G401.6 (cell line): ENCODE measurements at regions not wholly inside any gene's neighbourhood (a gene's known extent, or its start where the extent isn't known, plus 50 kb on each side); places are given as distances from the start of the nearest gene placed in this dataset.
"Not testable (repeated sequence)": the region's sequence is repeated elsewhere in the genome, so short reads cannot be mapped to it uniquely, and the experiment has no call there.

Source experiments
- FAIRE-seq: peaks from 2 replicates; lab custom pipeline; 2012; peaks lifted over from hg19 to GRCh38; lab: Jason Lieb, UNC

GRCh38 chr18:60202708-60203107 is 169.9 kb downstream of the MC4R start:
- FAIRE-seq, result no peak

- no peak for FAIRE-seq
Observed at GRCh38 chr18:60200558-60200957, 172.0 kb downstream of the MC4R start.

- FAIRE-seq, result no peak
Observed at GRCh38 chr18:60199505-60199904, 173.1 kb downstream of the MC4R start.

- no peak for FAIRE-seq
Observed at GRCh38 chr18:60197671-60198462, 174.7 kb downstream of the MC4R start.

GRCh38 chr18:60196836-60197606 is 175.6 kb downstream of the MC4R start:
- no peak for FAIRE-seq

GRCh38 chr18:60193780-60194179 is 178.8 kb downstream of the MC4R start:
- no peak for FAIRE-seq

GRCh38 chr18:60191926-60192325 is 180.6 kb downstream of the MC4R start:
- no peak for FAIRE-seq

GRCh38 chr18:60189856-60190255 is 182.7 kb downstream of the MC4R start:
- no peak for FAIRE-seq

GRCh38 chr18:60188958-60189357 is 183.6 kb downstream of the MC4R start:
- FAIRE-seq, result no peak

- no peak for FAIRE-seq
Observed at GRCh38 chr18:60182223-60182622, 190.4 kb downstream of the MC4R start.

- FAIRE-seq, result no peak
Observed at GRCh38 chr18:60180671-60181070, 191.9 kb downstream of the MC4R start.

GRCh38 chr18:60178224-60178623 is 194.4 kb downstream of the MC4R start:
- FAIRE-seq, result not testable (repeated sequence)

GRCh38 chr18:60176259-60176658 is 196.3 kb downstream of the MC4R start:
- no peak for FAIRE-seq

GRCh38 chr18:60174832-60175231 is 197.7 kb downstream of the MC4R start:
- FAIRE-seq, result no peak

- no peak for FAIRE-seq
Observed at GRCh38 chr18:60172030-60172429, 200.5 kb downstream of the MC4R start.

- no peak for FAIRE-seq
Observed at GRCh38 chr18:60163622-60164021, 209.0 kb downstream of the MC4R start.

GRCh38 chr18:60162388-60162787 is 210.2 kb downstream of the MC4R start:
- no peak for FAIRE-seq

- no peak for FAIRE-seq
Observed at GRCh38 chr18:60157810-60158209, 214.8 kb downstream of the MC4R start.

GRCh38 chr18:60153376-60153775 is 219.2 kb downstream of the MC4R start:
- FAIRE-seq, result no peak

- FAIRE-seq, result no peak
Observed at GRCh38 chr18:60149316-60149715, 223.3 kb downstream of the MC4R start.

- FAIRE-seq, result no peak
Observed at GRCh38 chr18:60147323-60147722, 225.3 kb downstream of the MC4R start.

GRCh38 chr18:60146220-60146960 is 226.2 kb downstream of the MC4R start:
- FAIRE-seq, result no peak

- FAIRE-seq, result no peak
Observed at GRCh38 chr18:60145776-60146175, 226.8 kb downstream of the MC4R start.
